Epithelial cell of proximal tubule (primary cell): ENCODE measurements at regions not wholly inside any gene's neighbourhood (a gene's known extent, or its start where the extent isn't known, plus 50 kb on each side); places are given as distances from the start of the nearest gene placed in this dataset.

ENCODE experiments used
- DNase-seq: peaks from one replicate; pipeline ENCODE4 v3.0.0-alpha.2; 2011; ENCODE audit warnings: low read depth
- H3K4me3 ChIP-seq: 2 replicates; pipeline ENCODE4 v1.5.1; 2011; ENCODE audit warnings: low read depth, mild to moderate bottlenecking, low read length
- TF ChIP-seq, protein P1 (sequence below): conservative IDR thresholded peaks from 2 replicates; pipeline ENCODE4 v1.5.1; 2012; ENCODE audit warnings: low read depth, mild to moderate bottlenecking, low read length

DNA sequence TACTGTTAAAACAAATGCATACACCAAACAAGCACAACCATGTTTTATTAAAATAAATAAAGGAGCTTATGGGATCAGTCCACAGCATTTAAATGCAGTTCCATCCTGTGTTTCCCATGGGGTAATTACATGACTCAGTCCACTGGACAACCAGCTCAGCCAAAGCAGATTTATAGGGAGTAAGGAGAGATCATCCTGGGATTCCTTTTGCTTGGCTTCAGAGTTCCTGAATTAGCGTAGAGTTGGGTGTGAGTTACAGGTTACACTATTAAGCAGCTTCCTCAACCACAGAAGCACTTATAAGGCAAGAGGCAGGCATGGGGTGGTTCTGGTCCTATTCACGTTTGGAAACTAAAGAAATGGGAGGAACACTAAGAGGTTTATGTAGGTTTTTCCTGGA, 381.1 kb upstream of the ACTBL2 start:
- DNase-seq: no peak
- H3K4me3 ChIP-seq: no peak overlapping the region
- TF ChIP-seq, protein P1, sequence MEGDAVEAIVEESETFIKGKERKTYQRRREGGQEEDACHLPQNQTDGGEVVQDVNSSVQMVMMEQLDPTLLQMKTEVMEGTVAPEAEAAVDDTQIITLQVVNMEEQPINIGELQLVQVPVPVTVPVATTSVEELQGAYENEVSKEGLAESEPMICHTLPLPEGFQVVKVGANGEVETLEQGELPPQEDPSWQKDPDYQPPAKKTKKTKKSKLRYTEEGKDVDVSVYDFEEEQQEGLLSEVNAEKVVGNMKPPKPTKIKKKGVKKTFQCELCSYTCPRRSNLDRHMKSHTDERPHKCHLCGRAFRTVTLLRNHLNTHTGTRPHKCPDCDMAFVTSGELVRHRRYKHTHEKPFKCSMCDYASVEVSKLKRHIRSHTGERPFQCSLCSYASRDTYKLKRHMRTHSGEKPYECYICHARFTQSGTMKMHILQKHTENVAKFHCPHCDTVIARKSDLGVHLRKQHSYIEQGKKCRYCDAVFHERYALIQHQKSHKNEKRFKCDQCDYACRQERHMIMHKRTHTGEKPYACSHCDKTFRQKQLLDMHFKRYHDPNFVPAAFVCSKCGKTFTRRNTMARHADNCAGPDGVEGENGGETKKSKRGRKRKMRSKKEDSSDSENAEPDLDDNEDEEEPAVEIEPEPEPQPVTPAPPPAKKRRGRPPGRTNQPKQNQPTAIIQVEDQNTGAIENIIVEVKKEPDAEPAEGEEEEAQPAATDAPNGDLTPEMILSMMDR: no peak

DNA sequence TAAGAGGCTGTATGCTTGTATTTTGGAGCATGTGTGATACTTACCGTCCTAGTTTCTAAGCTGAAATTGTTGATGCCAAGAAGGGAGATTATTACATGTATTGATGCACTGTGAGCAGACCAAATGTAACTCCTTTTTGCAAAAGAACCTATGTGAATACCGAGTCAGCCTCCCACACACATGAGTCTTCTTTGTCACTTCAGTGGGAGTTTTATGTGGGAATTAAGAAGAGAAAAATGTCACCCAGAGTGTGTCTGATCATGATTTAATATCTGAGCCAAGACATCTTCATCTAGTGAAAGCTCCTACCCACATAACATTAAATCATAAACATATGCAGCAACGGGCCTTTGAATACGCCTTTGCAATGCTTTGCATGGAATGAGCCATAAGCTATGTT, 380.3 kb upstream of the ACTBL2 start:
- TF ChIP-seq, protein P1: no peak
- no peak for DNase-seq
- no peak overlapping the region for H3K4me3 ChIP-seq

DNA sequence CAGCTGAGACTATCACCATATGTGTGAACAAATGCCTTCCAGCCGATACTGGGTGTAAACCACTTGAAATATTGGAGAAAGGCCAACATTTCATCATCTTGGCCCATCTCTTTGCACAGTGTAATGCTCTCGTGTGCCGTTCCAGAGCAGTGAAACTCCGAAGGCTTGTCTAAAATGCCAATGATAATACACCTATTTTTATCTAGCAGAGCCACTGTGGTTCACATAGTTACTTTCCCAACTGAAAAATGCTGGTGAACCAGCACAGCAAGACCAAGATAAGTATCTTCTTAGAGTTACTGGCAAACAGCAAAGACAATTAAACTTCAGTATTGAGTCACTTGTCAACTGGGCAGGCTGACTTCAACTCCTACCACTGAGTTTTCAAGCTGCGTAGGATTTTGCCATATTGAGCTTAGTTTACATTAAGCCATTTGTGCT, 379.9 kb upstream of the ACTBL2 start:
- TF ChIP-seq, protein P1: no peak
- DNase-seq: no peak
- no peak overlapping the region for H3K4me3 ChIP-seq

DNA sequence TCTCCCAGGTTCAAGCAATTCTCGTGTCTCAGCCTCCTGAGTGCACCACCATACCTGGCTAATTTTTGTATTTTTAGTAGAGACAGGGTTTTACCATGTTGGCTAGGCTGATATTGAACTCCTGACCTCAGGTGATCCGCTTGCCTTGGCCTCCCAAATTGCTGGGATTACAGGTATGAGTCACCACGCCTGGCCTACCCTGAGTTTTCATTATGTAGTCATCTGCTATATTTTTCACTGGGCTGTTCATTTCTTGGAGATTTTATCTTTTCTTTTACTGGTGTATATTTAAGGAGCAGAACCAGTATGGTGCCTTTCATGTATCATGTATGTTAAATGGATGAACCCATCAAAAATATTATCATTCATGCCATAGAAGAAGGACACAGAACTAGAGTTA, 377.0 kb upstream of the ACTBL2 start:
- no peak overlapping the region for H3K4me3 ChIP-seq
- no peak for DNase-seq
- TF ChIP-seq, protein P1: no peak

DNA sequence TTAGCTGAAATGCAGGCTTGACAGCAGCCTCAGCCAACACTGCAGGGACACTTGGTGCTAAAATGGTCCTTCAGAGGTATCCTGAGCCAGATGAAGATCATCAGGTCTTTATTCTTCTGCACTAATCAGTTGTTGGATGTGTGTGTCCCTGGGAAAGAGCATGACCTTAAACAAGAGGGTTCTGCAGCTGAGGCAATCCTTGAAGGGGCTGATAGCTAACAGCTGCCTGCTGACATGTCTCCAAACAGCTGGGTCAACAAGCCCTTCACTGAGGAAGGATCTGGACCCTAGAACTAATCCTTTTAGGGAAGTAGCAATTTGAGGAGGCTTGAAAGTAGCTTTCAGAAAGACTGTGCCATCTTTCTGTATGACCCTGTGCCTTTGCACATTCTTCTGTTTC, 376.3 kb upstream of the ACTBL2 start:
- no peak overlapping the region for H3K4me3 ChIP-seq
- DNase-seq: no peak
- TF ChIP-seq, protein P1: no peak

DNA sequence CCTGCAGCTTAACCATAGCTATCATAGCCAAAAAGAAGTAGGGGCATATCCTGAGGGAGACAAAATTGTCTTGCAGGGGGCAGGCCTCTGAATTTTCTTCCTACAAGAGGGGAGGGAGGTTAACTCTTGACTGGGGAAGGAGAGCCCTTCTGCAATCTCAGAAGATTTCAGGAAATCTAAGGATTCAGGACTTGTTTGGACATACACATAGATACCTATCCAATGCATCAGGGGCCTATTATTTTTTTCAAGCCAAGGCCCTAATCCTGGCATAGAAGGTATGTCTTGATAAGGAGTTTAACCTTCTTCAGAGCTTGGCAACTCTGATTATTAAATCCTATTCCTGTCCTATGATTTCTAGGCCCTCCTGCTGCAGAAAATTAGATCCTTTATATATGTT, 375.1 kb upstream of the ACTBL2 start:
- no peak for DNase-seq
- H3K4me3 ChIP-seq: no peak overlapping the region
- TF ChIP-seq, protein P1: no peak

DNA sequence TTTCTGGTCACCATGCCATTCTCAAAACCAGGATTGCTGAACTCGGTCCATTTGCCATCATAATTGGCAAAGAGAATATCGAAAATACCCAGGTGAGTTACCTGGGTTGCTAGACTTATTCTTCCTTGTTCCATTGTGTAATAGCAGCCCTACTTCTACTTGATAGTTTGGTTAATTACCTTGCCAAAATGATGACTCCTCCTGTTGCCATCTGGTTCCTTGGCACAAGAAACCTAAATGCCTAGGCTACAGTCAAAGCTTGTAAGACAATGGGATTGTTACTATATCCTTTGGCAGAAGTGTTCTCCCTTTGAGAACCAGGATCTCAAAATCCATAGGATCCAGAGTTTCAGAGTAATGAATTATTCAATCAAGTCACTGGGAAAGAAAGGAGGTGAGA, 373.2 kb upstream of the ACTBL2 start:
- TF ChIP-seq, protein P1: no peak
- DNase-seq: no peak
- H3K4me3 ChIP-seq: no peak overlapping the region
